HG03095 (cell line): ENCODE measurements at regions not wholly inside any gene's neighbourhood (a gene's known extent, or its start where the extent isn't known, plus 50 kb on each side); places are given as distances from the start of the nearest gene placed in this dataset.

Source experiments
- ATAC-seq: cut with Tn5 transposase; IDR thresholded peaks from one replicate; pipeline ENCODE4 v1.9.1; 2021; ENCODE audit warnings: moderate library complexity; ENCODE audit not compliant: unreplicated experiment

DNA sequence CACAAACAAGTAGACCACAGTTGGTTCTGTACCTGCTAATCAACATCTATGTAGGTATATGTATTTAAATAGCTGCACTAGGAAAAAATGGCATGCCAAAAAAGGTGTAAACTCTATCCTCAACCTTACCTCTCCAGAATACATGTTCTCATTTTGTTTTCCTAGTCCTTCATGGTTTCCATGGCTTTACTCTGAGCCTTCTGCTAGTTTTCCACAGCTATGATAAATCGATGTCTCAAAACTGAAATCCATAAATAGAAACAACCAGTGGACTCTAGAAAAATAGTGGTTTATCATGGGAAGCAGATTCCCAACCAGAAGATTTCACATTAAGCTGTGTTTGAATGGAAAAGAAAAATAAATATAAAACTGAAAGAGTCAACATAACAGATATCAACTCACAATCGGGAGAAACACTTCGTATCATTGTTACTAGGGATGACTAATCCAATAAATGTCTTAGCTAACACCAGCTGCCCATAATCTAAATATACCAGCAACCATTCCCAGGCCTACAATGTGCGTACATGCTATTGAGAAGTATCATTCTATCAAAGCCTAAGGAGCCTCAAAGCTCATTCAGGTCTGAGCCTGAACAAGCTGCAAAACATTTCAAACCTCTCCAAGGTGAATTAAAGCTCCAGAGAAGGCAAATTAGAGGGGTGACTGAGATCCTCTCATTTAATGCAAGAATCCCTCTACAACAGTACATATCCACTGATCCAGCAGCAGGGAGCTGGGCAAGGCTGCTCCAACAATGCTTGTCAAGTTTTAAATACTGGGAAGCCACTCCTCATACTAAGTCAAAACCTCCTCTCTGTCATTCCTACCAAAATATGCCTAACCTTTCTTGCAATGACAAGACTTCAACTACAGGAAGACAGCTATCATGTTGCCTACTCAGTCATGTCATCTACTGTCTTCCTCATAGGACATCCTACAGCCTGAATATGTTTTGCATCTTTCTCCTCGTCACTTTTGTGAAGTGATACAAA lies 90.2 kb downstream of the KCTD12 start:
- no peak for ATAC-seq

DNA sequence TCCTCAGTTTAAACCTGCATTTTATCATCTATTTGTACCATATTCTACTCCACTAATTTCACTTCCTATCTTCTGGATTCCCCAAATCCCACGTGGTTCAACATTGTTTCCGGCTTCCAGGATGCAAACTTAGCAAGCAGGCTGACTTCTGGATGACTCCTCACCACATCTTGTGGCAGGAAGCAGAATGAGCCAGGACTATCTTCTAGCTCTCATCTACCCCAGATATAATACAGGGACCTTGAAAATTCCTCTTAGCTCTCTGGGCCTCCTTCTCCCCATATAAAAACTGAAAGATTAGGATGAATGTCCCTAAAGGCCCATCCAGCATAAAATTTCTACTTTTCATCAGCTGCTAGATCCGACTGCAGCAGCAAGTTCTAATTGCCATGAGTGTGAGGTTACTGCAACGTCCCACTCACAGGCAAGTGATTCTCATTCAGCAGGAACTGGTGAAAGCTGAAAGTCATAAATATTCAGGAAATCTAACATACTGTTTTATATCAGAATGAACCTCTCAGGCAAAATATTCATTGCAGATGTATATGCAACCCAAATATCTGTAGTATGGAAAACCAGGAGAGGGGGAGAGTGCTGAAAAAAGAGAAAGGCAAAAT lies 93.4 kb downstream of the KCTD12 start:
- no peak for ATAC-seq

GRCh38 chr13:76790980-76791819 lies 95.0 kb downstream of the KCTD12 start:
- no peak for ATAC-seq

DNA sequence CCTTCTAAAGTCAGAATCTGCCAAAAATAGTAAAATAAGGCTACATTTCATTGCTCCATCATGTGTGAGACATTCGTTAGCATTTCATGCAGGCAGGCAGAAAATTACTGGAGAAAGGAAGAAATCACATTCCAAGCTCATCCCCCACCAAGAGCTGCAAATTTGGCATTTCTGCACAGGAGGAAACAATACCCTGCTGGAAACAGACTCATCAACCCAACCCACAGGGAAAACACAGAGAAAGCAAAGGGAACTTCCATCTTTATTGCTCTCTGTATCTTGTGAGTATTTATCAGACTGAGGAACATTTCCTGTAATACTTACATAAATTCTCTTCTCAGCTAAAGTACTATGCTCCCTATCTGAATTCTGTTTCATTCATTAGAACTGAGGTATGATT lies 95.7 kb downstream of the KCTD12 start:
- ATAC-seq = no peak

DNA sequence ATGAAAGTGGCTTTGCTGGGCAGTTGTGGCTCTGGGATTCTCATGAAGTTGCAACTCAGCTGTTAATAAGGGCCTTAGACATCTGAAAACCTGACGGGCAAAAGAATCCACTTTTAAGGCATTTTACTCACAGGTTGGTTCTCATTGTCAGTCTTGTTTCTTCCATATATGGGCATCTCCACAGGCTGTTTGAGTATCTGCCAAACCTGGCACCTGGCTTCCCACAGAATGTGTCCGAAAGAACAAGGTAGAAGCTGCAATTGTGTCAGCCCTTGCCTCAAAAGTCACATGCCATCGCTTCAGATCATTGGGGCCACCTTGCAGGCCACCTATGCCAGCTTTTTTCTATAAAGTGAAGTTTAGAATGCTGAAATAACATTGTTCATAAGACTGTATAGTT lies 102.4 kb downstream of the KCTD12 start:
- ATAC-seq = no peak

GRCh38 chr13:76778853-76779252 lies 107.4 kb downstream of the KCTD12 start:
- no peak for ATAC-seq

GRCh38 chr13:76777096-76777495 lies 109.1 kb downstream of the KCTD12 start:
- ATAC-seq = no peak

DNA sequence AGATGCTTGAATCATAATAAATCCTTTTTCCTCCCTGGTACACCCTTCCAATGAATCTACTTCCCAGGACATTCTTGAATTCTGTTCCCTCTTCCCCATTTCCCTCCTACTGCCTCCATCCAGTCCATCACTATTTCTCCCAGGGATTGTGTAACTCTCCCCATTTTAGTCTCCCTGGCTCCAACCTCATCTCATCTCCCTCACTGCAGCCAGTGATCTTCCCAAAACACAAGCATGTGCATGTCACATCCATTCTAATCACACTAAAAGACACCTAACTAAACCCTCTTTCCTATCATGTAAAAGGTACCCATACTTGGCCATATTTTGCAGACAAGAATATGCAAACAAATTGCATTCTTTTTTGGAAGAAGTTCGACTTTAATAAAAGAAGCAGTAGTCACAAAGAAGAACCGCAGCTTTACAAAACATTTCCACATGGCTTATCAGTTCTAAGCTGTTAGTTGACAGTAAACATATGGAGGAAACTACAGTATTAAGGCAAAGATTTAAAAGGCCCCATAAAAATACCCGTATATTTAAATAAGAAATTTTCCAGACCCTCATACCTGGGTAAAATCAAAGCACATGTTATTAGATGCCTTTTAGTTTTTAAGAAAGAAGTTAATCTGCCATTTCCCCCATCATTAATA lies 111.0 kb downstream of the KCTD12 start:
- no peak for ATAC-seq

DNA sequence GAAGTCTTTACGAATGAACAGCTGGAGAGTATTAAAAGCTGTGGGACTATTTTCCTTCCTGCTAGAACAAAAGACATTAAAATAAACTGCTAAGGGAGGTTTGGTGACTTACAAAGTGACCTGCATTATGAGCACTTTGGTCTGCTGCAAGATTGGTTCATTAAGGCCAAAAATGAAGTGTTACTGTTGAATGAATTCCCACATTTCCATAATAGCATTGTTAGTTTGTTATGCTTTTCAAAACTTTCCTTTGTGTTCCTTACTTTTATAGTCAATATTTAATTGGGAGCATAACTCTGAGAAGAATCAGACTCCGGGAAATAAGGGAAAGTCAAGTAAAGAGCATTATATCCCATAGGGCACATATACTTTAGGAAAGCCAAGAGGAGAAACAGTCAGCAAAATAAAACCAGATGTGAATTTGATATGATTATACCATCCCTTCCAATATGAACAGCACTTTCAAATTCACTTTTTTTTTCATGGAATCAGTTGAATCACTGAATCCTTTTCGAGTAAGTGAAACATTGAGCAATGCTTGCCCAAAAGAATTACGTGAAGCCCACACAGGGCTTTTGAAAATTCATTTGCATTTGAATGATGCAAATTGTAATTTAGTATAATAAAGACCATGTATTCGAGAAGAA lies 112.6 kb downstream of the KCTD12 start:
- ATAC-seq = no peak

- no peak for ATAC-seq
These were observed 114.0 kb downstream of the KCTD12 start for GRCh38 chr13:76772241-76772640.

- no peak for ATAC-seq
These were observed 116.9 kb downstream of the KCTD12 start for GRCh38 chr13:76769271-76769791.

GRCh38 chr13:76768384-76768783 lies 117.8 kb downstream of the KCTD12 start:
- no peak for ATAC-seq

DNA sequence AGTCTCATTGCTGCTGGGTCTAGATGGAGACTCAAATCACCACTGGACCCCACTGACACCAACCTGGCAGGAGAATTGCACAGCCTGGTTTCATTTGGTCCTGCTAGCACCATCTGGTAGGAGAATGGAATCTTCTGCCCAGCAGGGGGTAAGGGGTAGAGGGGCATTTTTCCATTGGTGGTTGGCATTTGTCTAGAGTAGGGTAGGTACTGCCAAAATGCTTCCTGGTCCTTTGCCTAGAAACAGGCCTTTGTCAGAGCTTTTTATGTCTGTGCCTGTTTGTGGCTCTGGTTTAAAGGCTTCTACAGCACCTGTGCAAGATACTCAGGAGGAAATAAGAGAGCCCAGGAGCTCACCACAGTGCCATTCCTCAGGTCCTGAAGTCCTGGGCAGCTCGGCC lies 121.3 kb downstream of the KCTD12 start:
- ATAC-seq = no peak

DNA sequence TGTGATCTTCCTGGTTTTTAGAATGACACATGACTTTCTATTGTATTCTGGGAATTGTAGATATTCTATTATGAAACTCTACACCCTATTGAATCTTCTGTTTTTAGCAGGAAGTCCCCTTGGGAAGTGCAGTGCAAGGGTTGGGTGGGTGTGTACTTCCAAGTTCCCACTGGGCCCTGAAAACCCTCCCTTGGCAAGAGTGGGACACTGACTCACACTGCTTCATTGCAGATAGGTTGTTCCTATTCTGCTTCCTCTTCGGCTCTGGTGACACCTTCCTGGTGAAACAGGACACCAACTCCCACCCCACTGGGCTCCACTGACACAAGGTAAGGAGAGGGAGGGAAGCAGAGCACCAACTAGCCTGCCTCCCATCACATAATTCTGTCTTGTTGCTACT lies 121.8 kb downstream of the KCTD12 start:
- no peak for ATAC-seq

GRCh38 chr13:76762721-76763120 lies 123.5 kb downstream of the KCTD12 start:
- no peak for ATAC-seq

DNA sequence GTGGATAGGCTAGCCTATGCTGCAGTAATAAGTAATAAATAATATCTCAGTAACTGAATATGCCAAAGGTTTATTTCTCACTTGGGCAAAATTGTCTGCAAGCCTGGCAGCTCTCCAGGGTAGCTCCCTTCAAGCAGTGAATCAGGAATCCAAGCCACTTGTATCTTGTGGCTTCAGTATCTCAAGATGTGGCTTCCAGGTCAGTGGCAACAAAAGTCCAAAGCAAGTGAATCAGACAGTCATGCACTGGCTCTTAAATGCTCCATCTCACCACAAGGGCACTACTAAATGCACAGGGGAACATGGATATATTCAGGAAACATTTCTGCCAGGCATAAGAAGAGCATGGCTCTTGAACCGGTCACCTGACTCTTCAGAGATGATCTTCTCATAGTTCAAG lies 126.3 kb downstream of the KCTD12 start:
- ATAC-seq = no peak

DNA sequence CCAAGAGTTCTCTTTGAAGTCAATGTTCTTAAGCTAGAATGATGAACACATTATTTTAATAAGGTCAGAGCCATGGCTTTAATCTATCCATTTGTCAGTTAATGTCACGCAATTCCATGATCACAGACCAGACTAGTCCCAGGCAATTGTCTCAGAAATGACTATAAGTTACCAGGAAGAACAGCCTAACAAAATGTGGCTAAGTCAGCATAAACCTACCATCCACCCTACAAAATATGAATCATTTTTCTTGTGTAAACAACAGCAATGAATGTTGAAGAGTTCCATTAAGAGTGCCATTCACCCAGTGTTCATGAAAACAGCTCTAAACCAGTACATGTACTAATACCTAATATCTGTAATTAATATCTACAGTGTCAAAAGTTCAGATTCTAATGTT lies 127.5 kb downstream of the KCTD12 start:
- ATAC-seq = no peak

DNA sequence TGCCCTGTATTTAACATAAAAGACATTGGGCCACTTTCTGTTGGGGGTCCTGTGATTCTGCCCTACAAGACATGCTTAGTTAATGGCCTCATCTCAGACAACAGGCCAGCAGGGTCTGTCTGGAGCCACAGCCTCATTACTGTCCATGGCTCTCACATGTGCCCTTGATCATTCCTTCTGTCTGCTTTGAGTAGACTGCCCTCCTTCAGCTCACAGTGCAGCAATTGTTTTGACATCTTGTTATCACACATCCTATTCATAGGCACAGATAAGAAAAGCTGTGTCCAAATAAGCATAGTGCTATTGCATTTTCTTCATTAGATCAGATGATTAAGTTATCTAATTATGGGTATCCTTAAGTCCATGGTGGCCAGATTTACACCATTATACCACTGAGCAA lies 127.9 kb downstream of the KCTD12 start:
- ATAC-seq = no peak

DNA sequence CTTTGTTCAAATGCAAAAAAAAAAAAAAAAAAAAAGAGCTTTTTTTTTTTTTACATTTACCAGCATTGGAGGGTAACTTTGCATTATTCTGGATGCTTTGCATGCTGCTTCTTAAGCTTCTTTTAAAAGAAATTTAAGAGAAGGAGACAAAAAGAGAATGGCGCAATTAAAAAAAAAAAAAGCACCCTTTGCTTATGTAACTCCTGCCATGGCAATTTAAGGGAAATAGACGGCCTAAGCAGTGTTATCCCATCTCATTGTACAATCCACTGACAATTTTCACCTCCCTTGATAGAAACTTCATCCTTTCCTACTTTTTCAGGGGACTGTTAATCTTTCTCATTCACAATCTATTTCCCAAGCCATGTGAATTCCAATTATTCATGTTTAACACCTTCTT lies 129.8 kb downstream of the KCTD12 start:
- ATAC-seq = no peak

DNA sequence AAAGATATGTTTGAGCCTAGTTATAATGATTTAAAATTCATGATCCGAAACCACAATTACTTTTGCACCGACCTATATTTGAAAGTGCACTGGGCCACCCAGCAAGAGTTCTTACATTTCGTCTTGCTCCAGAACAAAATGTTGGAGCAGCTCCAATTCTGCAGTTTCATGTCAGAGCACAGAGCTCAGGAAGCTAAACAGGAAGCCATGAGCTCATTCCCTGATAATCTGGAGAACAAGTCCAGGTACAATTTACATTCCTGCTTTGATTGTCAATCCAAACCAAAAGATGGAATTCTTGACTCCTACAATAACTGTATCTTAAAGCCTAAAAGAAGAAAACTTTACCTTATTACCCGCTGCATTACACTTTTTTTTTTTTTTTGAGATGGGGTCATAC lies 131.8 kb downstream of the KCTD12 start:
- ATAC-seq = no peak
